Activated CD4-positive, alpha-beta T cell treated with anti-CD3 and anti-CD28 coated beads, Interleukin-2, amount 50 U/mL, for 24 hours (primary cell): ENCODE measurements at regions not wholly inside any gene's neighbourhood (a gene's known extent, or its start where the extent isn't known, plus 50 kb on each side); places are given as distances from the start of the nearest gene placed in this dataset.
"Not testable (repeated sequence)": the region's sequence is repeated elsewhere in the genome, so short reads cannot be mapped to it uniquely, and the experiment has no call there.

Experiments used
- DNase-seq, 2 donors: peaks; one replicate each; pipeline ENCODE4 v3.0.0-alpha.2; 2020; ENCODE audit warnings: low read depth in 1 of 2, low spot score in 1 of 2

DNA sequence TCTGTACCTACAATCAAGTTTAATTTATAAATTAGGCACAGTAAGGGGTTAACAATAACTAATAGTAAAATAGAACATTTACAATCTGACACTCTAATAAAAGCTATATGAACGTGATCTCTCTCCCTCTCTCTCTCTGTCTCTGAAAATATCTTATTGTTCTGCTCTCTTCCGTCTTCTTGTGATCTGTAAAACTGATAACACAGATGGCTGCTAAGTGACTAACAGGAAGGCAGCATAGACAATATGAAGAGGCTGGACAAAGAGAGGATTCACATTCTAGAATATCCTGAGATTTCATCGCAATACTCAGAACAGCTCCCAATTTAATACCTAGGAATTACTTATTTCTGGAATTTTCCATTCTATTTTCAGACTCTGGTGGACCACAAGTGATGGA lies 827.2 kb downstream of the FLRT2 start:
- DNase-seq, result no peak

DNA sequence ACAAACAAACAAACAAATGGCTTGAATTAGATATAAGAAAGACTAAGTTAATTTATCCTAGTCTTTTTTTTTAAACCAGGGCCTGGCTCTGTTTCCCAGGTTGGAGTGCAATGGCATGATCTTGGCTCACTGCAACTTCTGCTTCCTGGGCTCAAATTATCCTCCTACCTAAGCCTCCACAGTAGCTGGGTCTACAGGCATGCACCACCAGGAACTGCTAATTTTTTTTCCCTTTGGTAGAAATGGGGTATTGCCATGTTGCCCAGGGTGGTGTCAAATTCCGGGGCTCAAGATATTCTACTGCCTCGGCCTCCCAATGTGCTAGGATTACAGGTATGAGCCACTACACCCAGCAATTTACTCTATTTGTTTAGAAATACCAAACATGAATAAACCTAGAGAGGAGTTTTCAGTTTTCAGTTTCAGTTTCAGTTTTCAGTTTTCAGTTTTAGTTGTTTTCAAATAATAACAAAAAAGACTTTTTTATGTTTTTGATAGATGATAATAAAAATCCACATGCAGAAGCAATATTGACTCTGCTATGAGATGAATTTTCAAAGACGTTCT lies 817.0 kb downstream of the FLRT2 start:
- DNase-seq, result no peak

DNA sequence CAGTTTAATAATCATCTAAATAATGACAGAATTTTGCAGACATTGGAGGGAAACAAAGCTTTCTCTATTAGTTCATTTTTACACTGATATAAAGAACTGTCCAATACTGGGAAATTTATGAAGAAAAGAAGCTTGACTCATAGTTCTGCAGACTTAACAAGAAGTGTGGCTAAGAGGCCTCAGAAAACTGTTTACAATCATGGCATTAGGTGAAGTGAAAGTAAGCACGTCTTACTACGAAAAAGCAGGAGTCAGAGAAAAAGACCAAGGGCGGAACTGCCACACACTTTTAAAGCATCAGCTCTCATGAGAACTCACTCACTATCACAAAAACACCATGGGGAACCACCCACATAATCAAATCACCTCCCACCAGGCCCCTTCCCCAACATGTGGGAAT lies 804.4 kb downstream of the FLRT2 start:
- no peak for DNase-seq

DNA sequence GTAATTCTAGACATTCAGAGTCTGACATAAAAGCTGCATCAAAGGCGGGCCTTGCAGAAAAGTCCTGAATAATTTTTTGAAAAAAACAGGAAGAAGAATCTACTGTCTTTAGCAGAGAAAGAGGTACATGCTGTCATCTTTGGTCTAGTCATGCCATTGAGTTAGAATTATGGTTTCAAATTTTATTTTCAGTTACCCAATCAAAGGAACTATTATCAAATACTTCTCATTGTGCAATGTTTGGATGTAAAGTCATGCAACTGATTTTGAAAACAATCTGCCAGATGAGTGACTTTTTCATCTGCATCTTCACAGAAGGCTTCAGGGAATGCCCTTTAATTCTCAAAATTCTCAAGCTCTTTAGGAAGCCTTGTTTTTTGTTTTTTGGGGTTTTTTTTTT lies 803.5 kb downstream of the FLRT2 start:
- DNase-seq, result no peak

DNA sequence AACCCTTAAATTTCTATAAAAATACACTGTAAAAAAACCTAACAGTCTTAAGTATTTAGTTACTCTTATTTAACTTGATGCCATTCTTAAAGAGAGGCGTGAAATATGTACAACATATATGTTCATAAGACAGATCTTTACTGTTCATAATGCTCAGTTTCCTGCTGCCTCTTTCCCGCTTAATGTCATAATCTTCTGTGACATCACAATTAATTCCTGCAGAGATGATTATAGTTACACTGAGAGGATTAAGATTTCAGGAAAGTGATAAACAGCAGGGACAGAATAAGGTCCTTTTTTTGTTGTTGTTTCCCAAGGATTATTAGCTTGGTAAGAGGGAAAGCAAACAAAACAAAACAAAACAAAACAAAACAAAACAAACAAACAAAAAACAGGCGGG lies 801.4 kb downstream of the FLRT2 start:
- no peak for DNase-seq

DNA sequence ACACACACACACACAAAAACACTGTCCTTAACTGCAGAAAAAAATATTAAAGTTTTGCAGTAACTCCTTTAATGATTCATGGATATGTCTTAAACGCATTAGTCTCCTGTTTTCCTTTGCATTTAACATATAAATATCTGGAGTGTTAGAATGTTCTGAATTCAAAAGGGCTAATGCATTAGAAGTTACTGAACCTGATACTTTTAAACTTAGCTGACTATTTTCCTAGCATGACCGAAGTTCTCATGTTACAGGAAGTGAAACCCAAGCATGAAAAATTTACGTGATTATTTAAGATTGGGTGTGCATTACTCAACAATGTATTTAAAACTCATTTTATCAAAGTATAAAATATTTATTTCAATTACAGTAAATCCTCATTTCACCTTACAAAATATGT lies 791.2 kb downstream of the FLRT2 start:
- DNase-seq, result no peak

DNA sequence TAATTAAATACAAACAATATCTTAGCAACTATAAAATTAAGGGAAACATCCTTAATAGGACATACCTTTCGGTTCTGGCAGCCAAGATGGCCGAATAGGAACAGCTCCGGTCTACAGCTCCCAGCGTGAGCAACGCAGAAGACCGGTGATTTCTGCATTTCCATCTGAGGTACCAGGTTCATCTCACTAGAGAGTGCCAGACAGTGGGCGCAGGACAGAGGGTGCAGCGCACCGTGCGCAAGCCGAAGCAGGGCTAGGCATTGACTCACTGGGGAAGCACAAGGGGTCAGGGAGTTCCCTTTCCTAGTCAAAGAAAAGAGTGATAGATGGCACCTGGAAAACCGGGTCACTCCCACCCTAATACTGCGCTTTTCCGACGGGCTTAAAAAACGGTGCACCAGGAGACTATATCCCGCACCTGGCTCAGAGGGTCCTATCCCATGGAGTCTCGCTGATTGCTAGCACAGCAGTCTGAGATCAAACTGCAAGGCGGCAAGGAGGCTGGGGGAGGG lies 782.3 kb downstream of the FLRT2 start:
- not testable (repeated sequence) for DNase-seq

DNA sequence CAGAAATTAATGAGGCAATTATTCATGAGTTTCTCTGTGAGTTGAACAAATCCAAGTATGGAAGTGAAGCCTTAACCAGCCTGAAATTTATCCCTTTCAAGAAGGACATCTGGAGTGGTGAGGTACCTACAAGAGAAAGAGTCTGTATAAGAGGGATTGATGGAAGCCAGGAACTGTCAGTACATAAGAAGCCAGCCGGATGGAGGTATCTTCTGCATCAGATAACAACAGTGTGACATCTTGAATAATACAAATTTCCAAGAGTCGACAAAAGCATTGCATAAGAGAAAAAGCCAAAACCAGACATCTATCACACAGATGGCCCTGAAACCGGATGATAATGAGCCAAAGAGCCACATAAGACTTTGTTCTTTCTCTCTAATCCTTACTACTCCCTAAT lies 781.2 kb downstream of the FLRT2 start:
- no peak for DNase-seq

DNA sequence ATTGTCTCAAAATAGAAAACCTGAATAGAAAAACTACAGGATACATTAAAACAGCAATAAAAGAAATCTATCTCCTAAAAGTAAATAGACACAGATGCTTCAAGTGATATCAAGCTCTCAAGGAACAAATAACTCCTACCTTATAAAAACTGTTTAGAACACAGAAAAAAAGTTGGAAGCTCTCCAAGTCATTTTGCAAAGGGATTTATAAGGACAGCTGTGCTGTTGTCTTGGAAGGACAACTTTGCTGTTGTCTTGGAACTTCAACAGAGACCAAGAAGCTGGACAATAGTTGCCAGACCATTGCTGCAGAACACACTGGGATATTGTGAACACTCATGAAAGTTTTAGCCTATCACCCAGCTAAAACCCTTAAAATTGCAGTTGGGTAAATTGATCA lies 780.7 kb downstream of the FLRT2 start:
- no peak for DNase-seq

DNA sequence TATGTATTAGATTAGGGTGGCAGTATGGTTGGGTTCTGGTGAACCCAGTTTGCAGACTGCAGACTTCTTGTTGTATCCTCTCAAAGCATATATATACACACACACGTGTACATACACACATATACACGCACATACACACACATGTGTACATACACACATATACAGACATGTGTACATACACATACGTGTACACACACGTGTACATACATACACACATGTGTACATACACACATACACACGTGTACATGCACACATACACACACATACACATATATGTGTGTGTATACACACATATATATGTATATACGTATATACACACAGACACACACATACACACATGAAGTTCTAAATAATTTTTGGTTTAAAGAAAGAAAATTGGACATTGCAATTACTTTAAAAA lies 780.2 kb downstream of the FLRT2 start:
- DNase-seq, result no peak

DNA sequence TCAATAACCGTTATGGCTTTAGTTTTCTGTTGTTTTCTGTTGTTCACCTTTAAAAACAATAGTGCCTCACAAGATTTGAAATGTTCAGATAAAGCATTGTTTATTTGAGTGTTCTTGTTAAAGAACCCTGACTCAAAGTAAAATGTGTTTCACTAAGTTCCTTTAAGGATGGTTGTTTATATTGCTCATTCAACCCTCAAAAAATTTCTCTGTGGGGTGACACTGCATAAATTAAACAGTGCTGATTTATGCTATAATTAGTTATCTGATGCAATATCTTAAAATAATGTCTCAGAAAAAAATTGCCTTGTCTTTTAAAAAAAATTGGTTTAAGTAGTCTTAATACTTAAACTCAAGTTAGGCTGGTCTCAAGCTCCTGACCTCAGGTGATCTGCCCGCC lies 775.1 kb downstream of the FLRT2 start:
- no peak for DNase-seq

DNA sequence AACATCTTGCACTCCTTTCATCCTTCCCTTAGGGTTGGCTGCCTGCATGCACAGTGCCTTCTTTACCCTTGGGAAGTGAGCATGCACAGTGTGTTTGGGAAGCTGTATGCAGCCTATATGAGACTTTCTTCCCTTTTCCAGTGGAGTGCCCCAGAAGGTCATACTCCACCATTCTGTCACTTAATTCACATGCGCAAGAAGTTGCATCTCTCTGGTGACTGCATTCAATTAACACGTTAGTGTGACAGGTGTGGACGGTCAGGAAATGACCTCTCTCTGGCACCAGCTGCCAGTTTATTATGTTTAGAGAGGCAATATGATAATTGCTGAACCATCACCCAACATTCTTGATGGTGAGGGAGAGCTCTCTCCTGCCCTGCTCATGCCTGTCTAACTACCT lies 770.0 kb downstream of the FLRT2 start:
- DNase-seq, result no peak

DNA sequence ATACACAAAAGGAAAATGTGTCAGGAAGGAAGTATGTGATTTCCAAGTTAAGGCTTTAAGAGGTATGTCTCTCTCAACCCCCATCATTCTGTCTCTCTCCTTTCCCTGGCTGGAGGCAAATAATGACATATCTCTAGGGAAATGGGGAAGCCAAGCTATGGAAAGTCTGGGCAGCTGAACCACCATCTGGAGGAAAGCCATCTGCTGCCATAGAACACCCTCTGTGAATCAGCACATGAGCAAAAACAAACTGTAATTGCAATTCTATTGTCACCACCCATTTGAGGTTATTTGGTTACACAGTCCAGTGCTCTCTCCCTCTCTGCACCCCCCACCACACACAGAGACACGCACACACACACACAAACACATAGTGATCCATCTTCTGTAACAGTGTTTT lies 766.2 kb downstream of the FLRT2 start:
- no peak for DNase-seq

DNA sequence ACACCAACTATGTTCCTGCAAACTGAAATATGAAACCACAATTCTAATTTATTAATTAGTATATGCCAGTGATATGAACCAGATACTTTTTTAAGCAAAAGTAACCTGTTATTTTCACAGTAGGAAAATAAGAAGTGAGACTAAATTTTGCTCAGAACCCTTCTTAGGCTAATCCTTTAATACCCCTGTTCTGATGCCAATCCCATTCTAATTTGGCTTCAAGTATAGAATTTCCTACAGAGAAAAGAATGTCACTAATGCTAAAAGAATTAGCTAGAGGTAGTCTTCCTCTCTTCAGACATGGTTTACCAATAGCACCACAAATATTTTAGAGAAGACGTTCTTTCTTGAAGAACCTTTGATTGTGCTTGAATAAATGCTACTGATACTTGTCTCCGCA lies 758.4 kb downstream of the FLRT2 start:
- DNase-seq, result no peak

DNA sequence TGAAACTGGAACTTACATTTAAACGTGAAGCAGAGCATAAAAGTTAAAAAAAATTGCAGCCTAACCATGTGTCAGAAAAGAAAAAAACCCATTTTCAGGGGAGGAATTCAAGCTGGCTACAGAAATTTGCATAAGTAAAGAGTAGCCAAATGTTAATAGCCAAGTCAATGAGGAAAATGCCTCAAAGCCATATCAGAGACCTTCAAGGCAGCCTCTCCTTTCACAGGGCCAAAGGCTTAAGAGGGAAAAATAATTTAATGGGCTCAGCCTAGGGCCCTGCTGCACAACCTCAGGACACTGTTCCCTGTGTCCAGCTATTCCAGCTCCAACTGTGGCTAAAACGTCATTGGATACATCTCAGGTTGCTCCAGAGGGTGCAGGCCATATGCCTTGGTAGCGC lies 749.5 kb downstream of the FLRT2 start:
- DNase-seq, result no peak

DNA sequence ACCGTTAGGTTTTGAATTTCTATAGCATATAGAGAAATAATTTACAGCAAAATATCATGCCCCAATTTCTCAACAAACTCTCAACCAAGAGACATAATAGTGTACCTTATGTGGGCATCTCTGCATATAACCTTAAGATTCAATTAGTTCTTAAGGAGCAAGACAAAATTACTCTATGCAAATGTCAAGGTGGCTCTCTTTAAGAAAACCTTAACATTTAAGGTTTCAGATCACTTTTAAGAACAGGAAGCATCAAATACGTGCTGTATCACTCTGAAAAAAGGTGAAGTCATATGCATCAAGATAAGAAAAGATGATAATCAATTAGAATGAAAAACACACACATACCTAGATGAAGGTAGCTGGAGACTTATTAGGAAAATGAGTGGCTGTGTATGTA lies 728.0 kb downstream of the FLRT2 start:
- DNase-seq, result no peak

DNA sequence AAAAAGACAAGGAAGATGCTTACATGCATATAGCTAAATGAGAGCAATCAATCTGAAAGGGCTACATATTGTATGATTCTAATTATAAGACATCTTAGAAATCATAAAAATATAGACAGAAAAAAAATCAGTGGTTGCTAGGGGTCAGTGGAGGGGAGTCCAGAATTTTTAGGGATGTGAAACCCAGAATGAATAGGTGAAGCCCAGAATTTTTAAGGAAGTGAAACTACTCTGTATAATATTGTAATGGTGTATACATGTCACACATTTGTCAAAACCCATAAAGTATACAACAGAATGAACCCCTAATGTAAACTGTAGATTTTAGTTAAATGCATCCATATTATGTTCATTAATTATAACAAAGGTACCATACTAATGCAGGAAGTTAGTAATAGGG lies 713.2 kb downstream of the FLRT2 start:
- DNase-seq, result no peak

DNA sequence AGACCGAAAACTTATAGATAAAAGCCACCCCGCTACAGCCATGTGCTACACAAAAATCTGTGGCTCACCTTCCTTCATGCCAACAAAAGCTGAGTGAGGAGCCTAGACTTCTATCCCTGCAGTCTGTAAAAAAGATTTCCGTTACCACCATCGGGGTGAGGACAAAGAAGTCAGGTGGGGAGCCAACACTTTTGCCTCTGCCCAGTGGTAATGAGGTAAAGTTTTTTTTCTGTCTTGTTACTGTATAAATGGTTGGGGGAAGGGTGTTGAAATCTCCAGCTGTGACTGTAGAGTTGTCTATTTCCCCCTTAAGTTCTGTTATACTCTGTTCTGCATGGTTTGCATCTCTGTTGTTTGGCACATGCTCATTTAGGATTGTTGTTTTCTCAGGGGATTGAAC lies 707.8 kb downstream of the FLRT2 start:
- no peak for DNase-seq

DNA sequence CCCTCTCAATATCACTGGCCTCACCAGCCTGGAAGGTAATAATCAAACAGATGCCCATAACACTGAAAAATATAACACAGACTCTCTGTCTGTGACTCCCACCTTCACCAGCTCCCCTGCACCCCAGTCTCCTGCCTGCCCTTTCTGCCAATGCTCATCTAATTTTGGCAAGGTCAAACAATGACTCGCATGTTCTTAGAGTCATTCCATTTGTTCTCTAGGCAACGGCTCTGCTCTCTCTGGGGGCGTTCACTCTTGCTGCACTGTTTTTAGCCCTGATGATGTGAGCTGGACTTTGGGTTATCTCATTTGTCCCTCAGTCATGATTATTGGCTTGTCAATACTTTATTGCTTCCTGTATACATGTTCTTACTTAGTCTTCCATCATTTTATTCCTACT lies 691.8 kb downstream of the FLRT2 start:
- no peak for DNase-seq

DNA sequence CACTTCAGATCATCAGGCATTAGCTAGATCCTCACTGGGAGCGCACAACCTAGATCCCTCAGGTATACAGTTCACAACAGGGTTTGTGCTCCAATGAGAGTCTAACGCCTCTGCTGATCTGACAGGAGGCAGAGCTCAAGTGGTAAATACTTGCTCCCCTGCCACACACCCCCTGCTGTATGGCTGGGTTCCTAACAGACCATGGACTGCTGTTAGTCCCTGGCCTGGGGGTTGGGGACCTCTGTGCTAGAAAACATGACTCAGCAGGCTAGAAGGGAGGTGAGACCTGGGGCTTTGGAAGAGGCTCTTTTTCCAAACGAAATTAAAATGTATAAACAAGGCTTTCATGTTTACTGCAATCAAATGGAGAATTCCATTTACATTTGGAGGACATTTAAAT lies 691.1 kb downstream of the FLRT2 start:
- DNase-seq, result no peak

DNA sequence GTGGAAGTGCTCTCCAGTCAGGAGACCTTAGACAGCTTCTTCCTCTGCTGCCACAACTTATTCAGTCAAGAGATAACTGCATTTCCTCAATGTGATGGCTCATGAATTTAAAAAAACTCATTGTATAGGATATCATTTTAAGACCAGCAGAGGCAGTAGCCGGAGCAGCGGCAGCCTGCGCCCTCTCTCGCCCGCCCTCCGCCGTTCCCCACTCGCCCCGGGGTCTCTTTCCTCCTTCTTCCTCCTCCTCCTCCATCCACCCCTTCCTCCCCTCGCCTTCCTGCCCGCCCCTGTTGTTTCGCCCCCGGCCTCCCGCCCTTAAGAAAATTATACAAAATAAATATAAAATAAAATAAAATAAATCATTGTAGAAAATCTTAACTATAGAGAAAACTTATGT lies 687.6 kb downstream of the FLRT2 start:
- DNase-seq, result no peak

DNA sequence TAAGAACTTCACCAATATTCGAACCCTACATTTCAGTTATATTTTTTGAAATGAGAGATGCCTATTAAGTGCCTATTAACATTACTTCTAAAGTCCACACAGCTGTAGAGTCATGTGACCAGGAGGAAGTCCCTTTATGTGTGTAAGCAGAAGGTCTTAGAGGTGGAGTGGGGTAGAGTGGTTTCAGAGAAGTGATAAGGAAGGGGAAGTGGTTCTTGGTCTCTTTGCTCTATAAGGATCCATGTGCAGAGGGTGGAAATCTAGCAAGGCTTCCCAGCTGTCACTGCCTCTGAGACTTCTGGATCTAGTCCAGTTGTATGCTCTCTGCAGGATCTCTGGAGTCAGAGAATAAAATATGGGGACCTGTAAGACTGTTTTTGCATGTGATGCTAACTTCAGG lies 673.9 kb downstream of the FLRT2 start:
- no peak for DNase-seq

DNA sequence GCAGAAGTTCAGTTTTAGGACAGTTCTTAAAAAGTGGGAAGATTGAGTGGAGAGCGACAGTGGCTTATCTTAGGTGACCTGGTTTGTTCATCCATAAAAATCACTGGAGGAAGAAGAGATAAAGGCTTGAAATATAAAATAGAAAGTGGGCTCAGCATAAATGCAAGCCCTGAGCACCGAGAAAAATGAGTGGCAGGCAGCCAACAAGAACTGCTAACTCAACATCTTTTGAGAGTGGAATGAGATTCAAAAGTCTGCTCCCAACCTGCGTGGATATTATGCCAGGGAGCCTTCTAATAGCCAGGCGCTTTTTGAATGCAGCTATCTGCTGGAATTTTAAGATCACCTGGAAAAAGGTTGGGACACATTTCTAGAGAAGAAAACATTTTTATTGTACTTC lies 666.5 kb downstream of the FLRT2 start:
- no peak for DNase-seq

DNA sequence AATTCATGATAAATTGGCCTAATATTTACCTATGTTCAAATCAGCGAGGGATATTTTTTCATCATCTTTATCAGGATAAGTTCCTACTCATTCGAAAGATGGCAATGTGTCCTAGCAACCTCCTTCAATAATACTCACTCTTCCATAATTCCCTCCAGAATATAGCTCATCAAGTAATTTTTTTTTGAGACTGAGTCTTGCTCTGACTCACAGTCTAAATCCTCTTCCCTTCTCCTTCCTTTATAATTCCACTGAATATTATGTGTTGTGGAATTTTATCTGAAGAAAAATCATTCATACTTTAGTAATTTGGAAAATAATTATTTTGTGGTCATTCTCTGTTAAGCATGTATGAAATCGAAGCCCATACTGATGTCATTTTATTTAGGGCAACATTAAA lies 663.8 kb downstream of the FLRT2 start:
- DNase-seq, result no peak
